Right cardiac atrium (tissue), 5 donors: ENCODE measurements at regions not wholly inside any gene's neighbourhood (a gene's known extent, or its start where the extent isn't known, plus 50 kb on each side); places are given as distances from the start of the nearest gene placed in this dataset.

Source experiments
- ATAC-seq, 2 donors: fragments of 200-7000 bp; cut with Tn5 transposase; one replicate each; pipeline versions ENCODE4 v1.8.0 to v1.9.1; 2020; ENCODE audit warnings: moderate library complexity in 2 of 2, mild to moderate bottlenecking in 1 of 2
- DNase-seq, 3 donors: peaks; one replicate each; pipeline ENCODE4 v3.0.0-alpha.2; 2020
- H3K27ac ChIP-seq: one replicate; pipeline ENCODE4 v1.5.1; 2013; ENCODE audit warnings: mild to moderate bottlenecking, low read length, control low read depth, moderate library complexity
- H3K27me3 ChIP-seq: one replicate; pipeline ENCODE4 v1.6.1; 2013; ENCODE audit not compliant: control insufficient read depth, insufficient read depth
- H3K4me1 ChIP-seq: one replicate; pipeline ENCODE4 v1.6.1; 2013; ENCODE audit warnings: low read length; ENCODE audit not compliant: control insufficient read depth, insufficient read depth
- H3K4me3 ChIP-seq: one replicate; pipeline ENCODE4 v1.5.1; 2013; ENCODE audit warnings: low read length, control low read depth
- H3K9me3 ChIP-seq: one replicate; pipeline ENCODE4 v1.6.1; 2013; ENCODE audit warnings: low read length; ENCODE audit not compliant: control insufficient read depth
- WGBS: extraction: QIAGEN DNeasy Blood & Tissue Kit; methylation state at CpG from one replicate; pipeline ENCODE4 v1.1.7; 2013; 5-methylcytosine and 5-hydroxymethylcytosine counted together
- intact Hi-C, 4 donors: fragments of 100-400 bp; cut with DNase I; formaldehyde crosslinking; loops; one replicate each; pipeline versions ENCODE4 v1.11.0 to v1.14.0; 2022 to 2023
- donor health status: healthy with polysubstance abuse.
- donor health status: DM: no; HTN: yes; CAD: no.
- donor health status: DM: no; HTN: no; CAD: no.
- donor health status: DM: no; HTN: yes; CAD: no; lungs with severe emphysema.
- donor health status: DM: yes; HTN: yes; CAD: no.

GRCh38 chr4:122244764-122245163 is 92.6 kb downstream of the BLTP1 start:
- DNase-seq: no peak
- WGBS: 94% methylated on average over 3 of the region's 3 CpGs
- intact Hi-C loops: no loop called here

GRCh38 chr4:122246551-122246950 is 94.4 kb downstream of the BLTP1 start:
- Histone ChIP-seq H3K4me1 (no peaks in the 10 kb centered on the region), H3K4me3 (no peak overlapping the region), H3K27me3 (no peaks in the 10 kb centered on the region), H3K9me3 (no peaks in the 10 kb centered on the region), H3K27ac (no peak overlapping the region)
- ATAC-seq: no peak
- WGBS: 92% methylated on average over 2 of the region's 2 CpGs
- DNase-seq: no peak
- intact Hi-C loops: no loop called here

More at GRCh38 chr4:122244764-122245163, 92.6 kb downstream of the BLTP1 start:
- Histone ChIP-seq H3K9me3 (no peaks in the 10 kb centered on the region), H3K27me3 (no peaks in the 10 kb centered on the region), H3K4me1 (no peaks in the 10 kb centered on the region), H3K27ac (no peak overlapping the region), H3K4me3 (no peak overlapping the region)
- no peak for ATAC-seq

GRCh38 chr4:122249357-122249756 is 97.2 kb downstream of the BLTP1 start:
- Histone ChIP-seq H3K4me1 (no peaks in the 10 kb centered on the region), H3K9me3 (no peaks in the 10 kb centered on the region), H3K27me3 (no peaks in the 10 kb centered on the region), H3K27ac (no peak overlapping the region), H3K4me3 (no peak overlapping the region)
- DNase-seq (no peak), ATAC-seq (no peak)
- WGBS: 84% methylated on average over 1 of the region's 1 CpG
- intact Hi-C loops: no loop called here

GRCh38 chr4:122252584-122252983 is 100.5 kb downstream of the BLTP1 start:
- intact Hi-C loops: no loop called here
- Histone ChIP-seq H3K27me3 (no peaks in the 10 kb centered on the region), H3K4me3 (no peak overlapping the region), H3K4me1 (no peaks in the 10 kb centered on the region), H3K9me3 (no peaks in the 10 kb centered on the region), H3K27ac (no peak overlapping the region)
- WGBS: 96% methylated on average over 4 of the region's 4 CpGs
- DNase-seq (peak in 1 of 3 donors; percentile 25), ATAC-seq (no peak)

- Histone ChIP-seq H3K27ac (no peak overlapping the region), H3K27me3 (no peaks in the 10 kb centered on the region), H3K9me3 (no peaks in the 10 kb centered on the region), H3K4me3 (no peak overlapping the region), H3K4me1 (no peaks in the 10 kb centered on the region)
- DNase-seq: no peak
- intact Hi-C loops: no loop called here
- WGBS: 100% methylated on average over 1 of the region's 1 CpG
- ATAC-seq: no peak
These were observed 107.7 kb downstream of the BLTP1 start for GRCh38 chr4:122259849-122260248.

- WGBS: 100% methylated on average over 1 of the region's 1 CpG
- Histone ChIP-seq H3K9me3 (no peaks in the 10 kb centered on the region), H3K27ac (no peak overlapping the region), H3K4me3 (no peak overlapping the region), H3K27me3 (no peaks in the 10 kb centered on the region), H3K4me1 (no peaks in the 10 kb centered on the region)
- no peak for DNase-seq
- ATAC-seq: no peak
- intact Hi-C loops: no loop called here
These were observed 102.5 kb upstream of the ADAD1 start for GRCh38 chr4:122276359-122276758.

GRCh38 chr4:122278976-122279375 is 99.8 kb upstream of the ADAD1 start:
- no peaks in the 10 kb centered on the region for H3K9me3 ChIP-seq
- H3K27me3 ChIP-seq: no peaks in the 10 kb centered on the region
- 98% methylated on average over 1 of the region's 1 CpG for WGBS
- no peak overlapping the region for H3K27ac ChIP-seq
- ATAC-seq (no peak), DNase-seq (no peak)
- intact Hi-C loops: no loop called here
- no peaks in the 10 kb centered on the region for H3K4me1 ChIP-seq
- no peak overlapping the region for H3K4me3 ChIP-seq

GRCh38 chr4:122279670-122280069 is 99.1 kb upstream of the ADAD1 start:
- intact Hi-C loops: no loop called here
- no peaks in the 10 kb centered on the region for H3K4me1 ChIP-seq

GRCh38 chr4:122285285-122285684 is 93.5 kb upstream of the ADAD1 start:
- WGBS: 97% methylated on average over 2 of the region's 2 CpGs
- intact Hi-C loops: no loop called here

More at GRCh38 chr4:122279670-122280069, 99.1 kb upstream of the ADAD1 start:
- WGBS: 96% methylated on average over 2 of the region's 2 CpGs
- H3K4me3 ChIP-seq: no peak overlapping the region
- DNase-seq: no peak
- H3K27ac ChIP-seq: no peak overlapping the region
- H3K9me3 ChIP-seq: no peaks in the 10 kb centered on the region
- no peaks in the 10 kb centered on the region for H3K27me3 ChIP-seq
- ATAC-seq: no peak

GRCh38 chr4:122293374-122294365 is 85.1 kb upstream of the ADAD1 start:
- DNase-seq (peak; percentile 11 to 62 (median 62)), ATAC-seq (peak in 1 of 2 donors; percentile 29)
- no peaks in the 10 kb centered on the region for H3K27me3 ChIP-seq
- no peak overlapping the region for H3K27ac ChIP-seq
- H3K4me1 ChIP-seq: no peaks in the 10 kb centered on the region
- no peak overlapping the region for H3K4me3 ChIP-seq
- WGBS: 92% methylated on average over 12 of the region's 12 CpGs
- intact Hi-C loops: no loop called here
- no peaks in the 10 kb centered on the region for H3K9me3 ChIP-seq

More at GRCh38 chr4:122285285-122285684, 93.5 kb upstream of the ADAD1 start:
- Histone ChIP-seq H3K4me3 (no peak overlapping the region), H3K27me3 (no peaks in the 10 kb centered on the region), H3K9me3 (no peaks in the 10 kb centered on the region), H3K27ac (no peak overlapping the region), H3K4me1 (no peaks in the 10 kb centered on the region)
- ATAC-seq: no peak
- no peak for DNase-seq

- DNase-seq (no peak), ATAC-seq (no peak)
- H3K4me1 ChIP-seq: no peaks in the 10 kb centered on the region
- no peak overlapping the region for H3K27ac ChIP-seq
- intact Hi-C loops: no loop called here
- H3K27me3 ChIP-seq: no peaks in the 10 kb centered on the region
- H3K4me3 ChIP-seq: no peak overlapping the region
- WGBS: 88% methylated on average over 1 of the region's 1 CpG
- H3K9me3 ChIP-seq: no peaks in the 10 kb centered on the region
These were observed 81.1 kb upstream of the ADAD1 start for GRCh38 chr4:122297694-122298093.
